ENCODE measurements at regions not wholly inside any gene's neighbourhood (a gene's known extent, or its start where the extent isn't known, plus 50 kb on each side); places are given as distances from the start of the nearest gene placed in this dataset.

- Histone ChIP-seq H3K27ac (replicated peaks) (no peak overlapping the region), H3K27me3 (ENCODE audit: insufficient read depth, poor library complexity, severe bottlenecking) (no peaks in the 10 kb centered on the region), H3K4me3 (replicated peaks; ENCODE audit: insufficient read depth, low read length) (no peak overlapping the region)
- DNase-seq (ENCODE audit: low read depth in 1 of 2, low spot score in 1 of 2), result no peak
- no peak for TF ChIP-seq SPI1 (IDR thresholded peaks at IDR 0.05; ENCODE audit: borderline replicate concordance, low read depth)
- no peak for TF ChIP-seq POLR2AphosphoS5 (IDR thresholded peaks at IDR 0.05; ENCODE audit: low read depth)
- TF ChIP-seq, protein P1, sequence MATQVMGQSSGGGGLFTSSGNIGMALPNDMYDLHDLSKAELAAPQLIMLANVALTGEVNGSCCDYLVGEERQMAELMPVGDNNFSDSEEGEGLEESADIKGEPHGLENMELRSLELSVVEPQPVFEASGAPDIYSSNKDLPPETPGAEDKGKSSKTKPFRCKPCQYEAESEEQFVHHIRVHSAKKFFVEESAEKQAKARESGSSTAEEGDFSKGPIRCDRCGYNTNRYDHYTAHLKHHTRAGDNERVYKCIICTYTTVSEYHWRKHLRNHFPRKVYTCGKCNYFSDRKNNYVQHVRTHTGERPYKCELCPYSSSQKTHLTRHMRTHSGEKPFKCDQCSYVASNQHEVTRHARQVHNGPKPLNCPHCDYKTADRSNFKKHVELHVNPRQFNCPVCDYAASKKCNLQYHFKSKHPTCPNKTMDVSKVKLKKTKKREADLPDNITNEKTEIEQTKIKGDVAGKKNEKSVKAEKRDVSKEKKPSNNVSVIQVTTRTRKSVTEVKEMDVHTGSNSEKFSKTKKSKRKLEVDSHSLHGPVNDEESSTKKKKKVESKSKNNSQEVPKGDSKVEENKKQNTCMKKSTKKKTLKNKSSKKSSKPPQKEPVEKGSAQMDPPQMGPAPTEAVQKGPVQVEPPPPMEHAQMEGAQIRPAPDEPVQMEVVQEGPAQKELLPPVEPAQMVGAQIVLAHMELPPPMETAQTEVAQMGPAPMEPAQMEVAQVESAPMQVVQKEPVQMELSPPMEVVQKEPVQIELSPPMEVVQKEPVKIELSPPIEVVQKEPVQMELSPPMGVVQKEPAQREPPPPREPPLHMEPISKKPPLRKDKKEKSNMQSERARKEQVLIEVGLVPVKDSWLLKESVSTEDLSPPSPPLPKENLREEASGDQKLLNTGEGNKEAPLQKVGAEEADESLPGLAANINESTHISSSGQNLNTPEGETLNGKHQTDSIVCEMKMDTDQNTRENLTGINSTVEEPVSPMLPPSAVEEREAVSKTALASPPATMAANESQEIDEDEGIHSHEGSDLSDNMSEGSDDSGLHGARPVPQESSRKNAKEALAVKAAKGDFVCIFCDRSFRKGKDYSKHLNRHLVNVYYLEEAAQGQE (IDR thresholded peaks at IDR 0.05; ENCODE audit: insufficient replicate concordance, low read depth), result no peak
- no peak for TF ChIP-seq GABPA (IDR thresholded peaks at IDR 0.05; ENCODE audit: low read depth)
- TF ChIP-seq, protein P2, sequence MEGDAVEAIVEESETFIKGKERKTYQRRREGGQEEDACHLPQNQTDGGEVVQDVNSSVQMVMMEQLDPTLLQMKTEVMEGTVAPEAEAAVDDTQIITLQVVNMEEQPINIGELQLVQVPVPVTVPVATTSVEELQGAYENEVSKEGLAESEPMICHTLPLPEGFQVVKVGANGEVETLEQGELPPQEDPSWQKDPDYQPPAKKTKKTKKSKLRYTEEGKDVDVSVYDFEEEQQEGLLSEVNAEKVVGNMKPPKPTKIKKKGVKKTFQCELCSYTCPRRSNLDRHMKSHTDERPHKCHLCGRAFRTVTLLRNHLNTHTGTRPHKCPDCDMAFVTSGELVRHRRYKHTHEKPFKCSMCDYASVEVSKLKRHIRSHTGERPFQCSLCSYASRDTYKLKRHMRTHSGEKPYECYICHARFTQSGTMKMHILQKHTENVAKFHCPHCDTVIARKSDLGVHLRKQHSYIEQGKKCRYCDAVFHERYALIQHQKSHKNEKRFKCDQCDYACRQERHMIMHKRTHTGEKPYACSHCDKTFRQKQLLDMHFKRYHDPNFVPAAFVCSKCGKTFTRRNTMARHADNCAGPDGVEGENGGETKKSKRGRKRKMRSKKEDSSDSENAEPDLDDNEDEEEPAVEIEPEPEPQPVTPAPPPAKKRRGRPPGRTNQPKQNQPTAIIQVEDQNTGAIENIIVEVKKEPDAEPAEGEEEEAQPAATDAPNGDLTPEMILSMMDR (IDR thresholded peaks at IDR 0.05; ENCODE audit: insufficient read depth, low read length), result no peak
Observed at GRCh38 chr2:65489269-65489668, 56.9 kb upstream of the SPRED2 start.

DNA sequence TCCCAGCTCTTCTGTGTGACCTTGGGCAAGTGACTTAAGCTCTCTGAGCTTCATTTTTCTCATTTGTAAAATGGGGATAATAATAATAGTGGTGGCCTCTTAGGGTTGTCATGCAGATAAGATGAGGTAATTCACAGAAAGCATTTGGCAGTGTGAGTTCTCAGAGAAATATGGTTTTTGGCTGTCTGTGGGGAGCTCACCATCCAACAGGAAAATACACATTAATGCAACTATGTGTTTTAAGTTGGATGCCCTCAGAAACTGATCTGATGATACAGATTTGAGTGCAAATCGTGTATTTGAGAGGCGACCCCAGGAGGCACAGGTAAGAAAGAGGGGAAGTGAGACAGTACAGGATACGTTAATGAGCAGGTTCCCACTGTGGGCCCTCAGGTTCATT is 56.1 kb upstream of the SPRED2 start:
- TF ChIP-seq POLR2AphosphoS5 (IDR thresholded peaks at IDR 0.05; ENCODE audit: low read depth) (no peak), GABPA (IDR thresholded peaks at IDR 0.05; ENCODE audit: low read depth) (no peak)
- TF ChIP-seq, protein P1 (IDR thresholded peaks at IDR 0.05; ENCODE audit: insufficient replicate concordance, low read depth), result no peak
- H3K27ac ChIP-seq (replicated peaks), result no peak overlapping the region
- H3K4me3 ChIP-seq (replicated peaks; ENCODE audit: insufficient read depth, low read length), result no peak overlapping the region
- DNase-seq (ENCODE audit: low read depth in 1 of 2, low spot score in 1 of 2), result no peak
- H3K27me3 ChIP-seq (ENCODE audit: insufficient read depth, poor library complexity, severe bottlenecking), result no peaks in the 10 kb centered on the region

DNA sequence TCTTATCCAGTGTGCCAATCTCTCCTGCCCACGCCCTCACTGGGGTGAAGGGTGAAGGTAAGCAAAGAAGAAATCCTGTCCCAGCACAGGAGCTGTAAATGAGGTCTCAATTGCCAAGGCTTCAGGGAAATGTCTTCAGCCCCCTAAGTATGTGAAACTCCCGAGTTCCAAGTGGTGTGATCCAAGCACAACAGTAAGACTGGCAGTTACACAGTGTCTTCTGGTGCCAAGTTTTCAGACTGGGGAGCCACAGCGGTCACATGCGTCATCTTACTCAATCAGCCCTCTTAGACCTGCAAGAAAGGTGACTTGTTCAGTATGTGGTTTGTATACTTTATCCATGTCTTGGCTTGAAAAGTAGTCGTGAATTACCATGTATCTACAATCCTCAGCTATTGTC is 55.0 kb upstream of the SPRED2 start:
- H3K4me3 ChIP-seq (replicated peaks; ENCODE audit: insufficient read depth, low read length), result no peak overlapping the region
- no peaks in the 10 kb centered on the region for H3K27me3 ChIP-seq (ENCODE audit: insufficient read depth, poor library complexity, severe bottlenecking)
- DNase-seq (ENCODE audit: low read depth in 1 of 2, low spot score in 1 of 2), result no peak
- no peak overlapping the region for H3K27ac ChIP-seq (replicated peaks)
- TF ChIP-seq GABPA (IDR thresholded peaks at IDR 0.05; ENCODE audit: low read depth), result no peak
- no peak for TF ChIP-seq POLR2AphosphoS5 (IDR thresholded peaks at IDR 0.05; ENCODE audit: low read depth)
- TF ChIP-seq, protein P1 (IDR thresholded peaks at IDR 0.05; ENCODE audit: insufficient replicate concordance, low read depth), result no peak
- TF ChIP-seq SPI1 (IDR thresholded peaks at IDR 0.05; ENCODE audit: borderline replicate concordance, low read depth), result no peak
- TF ChIP-seq, protein P2 (IDR thresholded peaks at IDR 0.05; ENCODE audit: insufficient read depth, low read length), result no peak

DNA sequence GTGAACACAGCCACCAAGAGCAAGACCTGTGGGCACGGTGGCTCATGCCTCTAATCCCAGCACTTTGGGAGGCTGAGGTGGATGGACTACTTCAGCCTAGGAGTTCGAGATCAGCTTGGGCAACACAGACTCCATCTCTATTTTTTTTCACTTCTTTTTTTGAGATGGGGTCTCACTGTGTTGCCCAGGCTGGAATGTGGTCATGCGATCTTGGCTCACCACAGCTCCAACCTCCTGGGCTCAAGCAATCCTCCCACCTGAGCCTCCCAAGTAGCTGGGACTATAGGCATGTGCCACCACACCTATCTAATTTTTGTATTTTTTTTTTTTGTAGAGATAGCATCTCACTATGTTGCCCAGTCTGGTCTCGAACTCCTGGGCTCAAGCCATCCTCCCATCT is 54.4 kb upstream of the SPRED2 start:
- DNase-seq (ENCODE audit: low read depth in 1 of 2, low spot score in 1 of 2), result no peak
- H3K27ac ChIP-seq (replicated peaks), result no peak overlapping the region
- TF ChIP-seq, protein P2 (IDR thresholded peaks at IDR 0.05; ENCODE audit: insufficient read depth, low read length), result no peak
- TF ChIP-seq SPI1 (IDR thresholded peaks at IDR 0.05; ENCODE audit: borderline replicate concordance, low read depth) (no peak), GABPA (IDR thresholded peaks at IDR 0.05; ENCODE audit: low read depth) (no peak), POLR2AphosphoS5 (IDR thresholded peaks at IDR 0.05; ENCODE audit: low read depth) (no peak)
- TF ChIP-seq, protein P1 (IDR thresholded peaks at IDR 0.05; ENCODE audit: insufficient replicate concordance, low read depth), result no peak
- no peaks in the 10 kb centered on the region for H3K27me3 ChIP-seq (ENCODE audit: insufficient read depth, poor library complexity, severe bottlenecking)
- H3K4me3 ChIP-seq (replicated peaks; ENCODE audit: insufficient read depth, low read length), result no peak overlapping the region

Data from HL-60 (cell line).